UCSD-AML1 (cell line): ENCODE measurements at regions not wholly inside any gene's neighbourhood (a gene's known extent, or its start where the extent isn't known, plus 50 kb on each side); places are given as distances from the start of the nearest gene placed in this dataset.

Source experiments
- DNase-seq: peaks from one replicate; lab custom pipeline; 2025; ENCODE audit not compliant: unreplicated experiment; lab: John Stamatoyannopoulos, UW

DNA sequence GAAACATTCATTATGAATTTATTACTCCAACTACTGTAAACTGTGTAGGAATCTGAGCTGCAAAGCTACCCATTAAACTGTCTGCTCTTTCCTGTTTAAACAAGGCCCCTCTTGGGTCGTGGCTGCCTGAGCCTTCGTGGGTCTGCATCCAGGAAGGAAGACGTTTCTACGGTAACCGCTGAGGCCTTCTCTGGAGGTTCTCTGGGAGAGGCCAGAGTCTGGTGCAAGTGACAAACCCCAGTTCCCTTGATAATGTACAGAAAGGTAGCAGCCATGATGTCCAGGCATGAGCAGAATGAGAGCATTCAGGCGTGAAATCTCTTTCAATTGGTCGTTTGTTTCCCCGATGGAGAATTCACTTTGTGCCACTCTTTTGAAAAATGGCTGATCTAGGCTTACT lies 350.2 kb downstream of the PLPP3 start:
- DNase-seq: no peak

DNA sequence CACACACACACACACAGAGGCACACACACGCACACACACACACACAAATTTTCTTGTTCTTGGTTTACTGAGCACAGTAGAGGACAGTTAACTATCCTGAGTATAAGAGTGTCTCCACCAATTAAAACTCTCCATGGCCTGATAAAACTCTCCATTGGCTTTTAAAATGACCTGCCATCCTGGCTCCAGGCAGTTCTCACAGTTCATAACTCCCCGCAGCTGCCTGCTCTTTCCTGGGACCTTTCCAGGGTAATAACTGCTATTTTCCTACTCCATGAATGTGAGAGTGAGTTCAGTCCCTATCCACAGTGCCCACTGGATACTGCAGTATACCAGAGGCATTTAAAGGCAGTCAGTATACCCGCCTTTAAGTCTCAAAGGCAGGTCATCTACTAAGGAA lies 351.5 kb downstream of the PLPP3 start:
- DNase-seq: no peak

DNA sequence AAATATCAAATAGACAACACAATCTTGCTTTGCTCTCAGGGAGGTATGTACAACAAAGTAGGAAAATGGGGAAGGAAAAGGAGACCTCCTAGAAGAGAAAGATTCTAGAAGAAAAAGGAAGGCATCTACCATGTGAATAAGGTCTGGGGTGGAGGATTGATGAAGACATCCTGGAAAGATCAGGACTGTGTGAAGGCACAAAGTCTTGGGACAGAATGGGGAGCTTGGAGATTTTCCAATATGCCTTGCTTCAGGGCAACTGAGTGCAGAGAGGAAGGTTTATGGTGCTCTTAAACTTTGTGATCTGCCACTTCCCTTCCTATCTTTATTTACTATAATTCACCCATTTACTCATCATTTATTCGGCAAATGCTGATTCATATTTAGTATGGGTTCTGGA lies 352.0 kb downstream of the PLPP3 start:
- no peak for DNase-seq

DNA sequence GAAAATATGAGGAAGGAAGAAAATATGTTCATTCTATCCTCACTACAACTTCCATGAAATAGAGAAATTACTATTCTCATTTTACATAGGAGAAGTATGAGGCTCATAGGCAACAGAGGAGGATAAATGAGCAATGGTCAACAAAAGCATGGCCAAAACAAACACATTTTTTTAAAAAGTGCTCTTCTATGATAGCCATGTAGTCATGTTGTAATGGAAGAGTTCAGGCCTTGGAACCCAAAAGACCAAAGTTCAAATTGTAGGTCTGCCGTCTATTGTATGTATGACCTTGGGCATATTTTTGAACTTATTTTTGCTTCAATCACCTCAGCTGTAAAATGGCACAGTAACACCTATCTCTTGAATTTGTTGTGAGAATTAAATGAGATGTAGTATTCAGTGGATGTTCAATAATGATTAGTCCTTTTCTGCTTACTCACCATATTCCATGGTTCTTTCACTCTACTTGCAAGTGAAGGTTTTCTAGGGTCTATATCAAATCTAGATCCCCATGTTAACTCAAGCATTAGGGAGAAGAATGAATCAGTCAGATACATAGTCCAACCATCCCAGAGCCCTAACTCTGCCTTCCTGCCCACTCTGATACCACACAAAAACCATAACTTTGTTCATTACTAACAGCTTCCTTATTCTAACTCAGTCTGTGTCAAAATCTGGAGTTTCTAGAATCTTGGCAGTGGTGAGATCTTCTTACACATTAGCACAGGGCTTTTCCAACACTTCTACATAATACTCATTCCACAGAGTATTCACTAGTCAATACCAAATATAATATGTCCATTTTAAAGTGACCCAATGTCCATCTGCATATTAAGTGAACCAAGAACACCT lies 353.2 kb downstream of the PLPP3 start:
- no peak for DNase-seq

DNA sequence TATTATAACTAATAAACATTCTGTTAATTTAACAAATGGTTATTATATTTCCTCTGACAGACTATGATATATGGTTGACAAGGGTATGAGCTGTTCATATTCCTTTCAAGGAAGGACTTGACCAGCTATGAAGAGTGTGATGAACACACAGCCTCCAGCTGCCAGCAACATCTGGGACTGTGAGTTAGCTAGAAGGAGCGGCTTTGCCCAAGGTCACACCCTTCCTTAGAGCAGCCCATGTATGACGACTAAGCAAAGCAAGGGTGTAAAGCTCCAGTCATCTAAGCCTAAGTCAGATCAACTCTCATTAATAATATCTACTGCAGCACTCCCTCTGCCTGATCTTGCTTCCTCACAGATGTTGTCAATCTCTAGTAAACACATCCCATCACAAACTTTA lies 355.4 kb downstream of the PLPP3 start:
- DNase-seq: no peak

DNA sequence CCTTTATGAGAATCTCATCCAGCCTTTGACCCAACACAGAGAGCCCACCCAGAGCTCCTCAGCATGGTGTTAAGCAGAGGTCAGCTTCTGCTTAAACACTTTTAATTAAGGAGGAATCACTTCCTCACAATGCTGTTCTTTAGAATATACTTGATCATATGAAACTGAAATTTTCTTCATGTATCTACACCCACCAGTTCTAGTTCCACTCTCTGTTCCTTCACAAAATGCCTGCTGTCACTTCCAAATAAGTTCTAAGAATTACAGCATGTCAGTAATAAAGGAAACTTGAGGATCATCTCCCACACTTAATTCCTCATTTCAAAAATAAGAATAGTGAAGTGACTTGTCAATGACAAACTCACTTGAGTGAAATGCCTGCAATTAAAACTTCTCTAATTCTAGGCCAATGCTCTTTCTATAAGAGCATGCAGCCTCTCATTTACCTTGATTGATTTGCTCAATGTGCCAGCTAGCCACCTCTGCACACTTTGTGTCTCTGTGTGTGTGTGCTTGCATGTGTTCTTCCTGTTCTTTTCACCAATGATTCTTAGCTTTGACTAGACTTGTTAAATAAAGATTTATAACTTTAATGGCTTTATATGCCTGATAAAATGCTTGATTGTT lies 356.3 kb downstream of the PLPP3 start:
- no peak for DNase-seq

DNA sequence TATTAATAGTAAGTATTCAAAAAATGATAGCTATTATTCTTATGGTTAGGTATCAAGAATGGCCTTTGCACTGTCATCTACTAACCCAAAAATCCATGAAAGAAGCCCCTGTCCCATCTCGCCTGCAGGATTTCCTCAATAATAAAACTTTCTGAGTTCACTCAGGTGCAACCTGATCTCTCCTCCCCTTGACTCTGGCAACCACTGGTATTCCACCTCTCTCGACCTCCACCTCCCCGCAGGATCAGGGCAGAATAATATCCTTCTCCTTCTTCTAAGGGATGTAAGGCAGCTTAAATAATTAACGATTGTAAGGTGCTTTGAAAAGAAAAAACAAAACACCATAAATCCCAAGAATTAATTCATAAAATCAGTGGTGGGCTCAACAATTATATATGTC lies 359.3 kb downstream of the PLPP3 start:
- DNase-seq: no peak

DNA sequence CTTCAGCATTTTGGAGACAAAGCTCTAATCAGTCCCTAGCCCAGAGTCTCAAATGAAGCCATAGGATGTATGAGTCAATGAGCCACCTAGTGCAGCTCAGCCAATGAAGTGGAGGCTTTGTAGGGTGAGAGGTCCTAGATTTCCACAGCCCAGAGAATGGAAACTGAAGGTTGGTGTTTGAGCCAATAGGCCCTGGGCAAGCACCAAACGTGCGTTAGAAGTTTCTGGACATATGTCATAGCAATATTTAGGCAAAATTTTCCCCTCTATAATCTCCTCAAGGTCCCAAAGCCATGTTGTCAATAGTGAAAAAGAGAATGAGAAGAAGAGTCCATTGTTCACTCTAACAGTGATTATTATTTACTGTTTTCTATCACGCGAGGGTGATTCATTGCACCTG lies 361.3 kb downstream of the PLPP3 start:
- DNase-seq: no peak

DNA sequence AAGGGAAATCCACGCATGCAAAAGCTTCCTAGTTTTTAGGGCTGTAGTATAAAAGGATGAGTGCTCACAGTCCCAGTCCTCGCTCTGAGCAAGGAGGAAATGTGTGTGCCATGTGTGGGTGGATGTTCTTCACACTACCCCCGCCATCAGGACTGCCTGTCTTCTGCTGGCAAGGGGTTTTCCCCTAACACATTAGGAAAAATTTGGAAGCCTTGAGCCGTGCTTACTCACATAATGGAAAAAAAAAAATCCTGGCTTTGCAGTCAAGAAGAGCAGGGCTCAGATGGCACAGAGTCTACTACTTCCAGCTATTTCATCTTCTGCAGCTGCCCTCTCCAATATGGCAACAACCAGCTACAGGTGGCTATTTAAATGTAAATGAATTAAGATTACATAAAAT lies 363.1 kb downstream of the PLPP3 start:
- no peak for DNase-seq

DNA sequence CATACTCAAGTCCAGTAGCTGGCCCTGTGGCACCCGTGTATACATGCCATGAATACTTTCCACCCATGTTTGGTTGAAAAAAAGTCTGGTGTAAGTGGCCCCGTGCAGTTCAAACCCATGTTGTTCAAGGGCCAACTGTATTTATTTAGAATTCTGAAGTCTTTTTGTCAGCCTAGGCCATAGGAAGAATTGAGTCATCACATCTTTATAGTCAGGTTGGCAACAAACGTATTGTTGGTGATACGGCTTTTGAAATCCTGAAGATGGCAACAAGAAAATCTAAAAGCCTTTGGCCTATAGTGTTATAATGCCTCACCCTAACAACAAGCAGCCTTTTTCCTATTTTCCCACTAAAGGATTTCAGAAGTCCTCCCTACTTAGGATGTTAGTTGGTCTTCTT lies 363.6 kb downstream of the PLPP3 start:
- no peak for DNase-seq

DNA sequence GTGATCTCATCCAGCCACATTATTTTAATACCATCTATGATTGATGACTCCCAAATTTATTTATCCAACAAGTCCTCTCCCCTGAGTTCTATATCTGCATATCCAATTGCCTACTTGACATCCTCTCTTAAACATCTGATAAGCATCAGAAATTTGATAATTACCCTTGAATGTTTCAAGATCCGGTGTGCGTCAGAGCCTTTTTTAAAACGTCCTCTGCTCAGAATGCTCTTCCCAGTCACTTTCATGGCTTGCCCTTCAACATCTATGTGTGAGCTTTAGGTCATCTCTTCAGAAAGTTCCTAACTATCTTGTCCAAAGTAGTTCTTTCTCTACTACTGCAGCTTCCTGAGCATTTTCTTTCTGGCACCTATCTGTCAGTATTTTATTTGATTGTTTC lies 364.3 kb downstream of the PLPP3 start:
- no peak for DNase-seq

DNA sequence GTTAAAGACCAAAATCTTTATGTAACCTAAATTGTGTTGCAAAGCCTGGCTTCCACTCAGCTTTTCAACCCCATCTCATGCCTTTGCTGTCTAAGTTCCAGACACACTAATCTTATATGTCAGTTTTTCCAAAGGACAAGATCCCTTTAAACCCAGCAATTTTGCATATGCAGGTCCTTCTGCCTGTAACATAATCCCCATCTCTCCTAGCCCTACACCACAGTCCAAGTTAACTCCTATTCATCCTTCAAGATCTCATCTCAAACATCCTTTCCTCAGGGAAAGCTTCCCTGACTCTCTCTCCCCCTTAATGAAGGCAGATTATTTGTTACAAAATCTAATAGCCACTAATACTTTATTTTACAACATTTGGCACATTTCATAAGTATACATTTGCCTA lies 366.3 kb downstream of the PLPP3 start:
- no peak for DNase-seq

DNA sequence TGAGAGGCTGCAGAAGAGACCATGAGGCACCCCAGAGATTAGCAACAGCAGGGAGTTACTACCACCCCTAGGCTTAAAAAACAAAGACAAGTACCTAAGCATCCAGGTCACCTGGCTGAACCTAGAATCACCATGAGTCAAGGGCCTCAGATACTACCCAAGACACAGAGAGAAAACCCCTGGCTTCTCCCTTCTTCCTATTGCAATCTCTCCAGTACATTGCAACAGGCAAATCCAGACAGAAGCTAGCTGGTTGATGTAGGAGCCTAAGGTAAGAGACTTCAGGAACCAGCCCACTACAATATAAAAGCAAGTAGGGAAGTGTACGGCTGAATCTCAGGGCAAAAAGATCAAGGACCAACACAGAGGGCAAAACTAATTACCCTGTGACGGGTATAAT lies 367.2 kb downstream of the PLPP3 start:
- DNase-seq: no peak

DNA sequence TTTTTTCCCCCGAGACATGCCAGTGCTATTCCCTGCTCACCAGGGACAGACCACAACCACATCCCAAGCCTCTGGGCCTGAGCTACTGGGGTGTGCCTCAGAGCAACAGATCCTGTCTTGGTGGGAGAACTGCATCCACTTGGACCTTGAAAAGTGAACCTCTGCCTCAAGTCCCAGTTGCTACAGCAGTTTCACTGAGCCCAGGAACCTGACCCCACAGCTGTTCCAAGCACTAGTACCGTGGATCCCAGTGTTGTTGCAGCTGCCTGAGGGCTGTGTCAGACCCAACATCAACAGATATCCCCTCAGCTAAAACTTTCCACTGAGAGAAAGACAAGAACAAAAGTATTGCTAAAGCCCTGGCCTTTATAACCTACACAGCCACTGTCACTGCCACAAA lies 373.0 kb downstream of the PLPP3 start:
- no peak for DNase-seq

DNA sequence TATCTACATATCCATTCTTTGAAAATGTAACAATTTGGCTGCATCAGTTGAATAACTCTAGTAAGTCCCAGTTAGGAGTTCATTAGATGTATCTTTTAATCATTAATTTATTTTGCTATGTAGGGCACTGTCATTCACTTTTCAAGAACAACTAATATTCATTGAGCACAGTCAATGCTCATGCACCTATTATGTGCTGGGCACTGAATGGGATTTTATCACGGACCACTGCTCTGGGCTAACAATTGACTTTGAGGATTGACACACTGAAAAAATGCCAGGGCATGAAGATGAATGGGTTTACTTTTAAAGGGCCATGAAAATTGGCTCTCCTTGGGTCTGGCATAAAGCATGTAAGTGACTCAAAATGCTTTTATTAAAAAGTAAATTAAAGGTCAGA lies 375.2 kb downstream of the PLPP3 start:
- no peak for DNase-seq

DNA sequence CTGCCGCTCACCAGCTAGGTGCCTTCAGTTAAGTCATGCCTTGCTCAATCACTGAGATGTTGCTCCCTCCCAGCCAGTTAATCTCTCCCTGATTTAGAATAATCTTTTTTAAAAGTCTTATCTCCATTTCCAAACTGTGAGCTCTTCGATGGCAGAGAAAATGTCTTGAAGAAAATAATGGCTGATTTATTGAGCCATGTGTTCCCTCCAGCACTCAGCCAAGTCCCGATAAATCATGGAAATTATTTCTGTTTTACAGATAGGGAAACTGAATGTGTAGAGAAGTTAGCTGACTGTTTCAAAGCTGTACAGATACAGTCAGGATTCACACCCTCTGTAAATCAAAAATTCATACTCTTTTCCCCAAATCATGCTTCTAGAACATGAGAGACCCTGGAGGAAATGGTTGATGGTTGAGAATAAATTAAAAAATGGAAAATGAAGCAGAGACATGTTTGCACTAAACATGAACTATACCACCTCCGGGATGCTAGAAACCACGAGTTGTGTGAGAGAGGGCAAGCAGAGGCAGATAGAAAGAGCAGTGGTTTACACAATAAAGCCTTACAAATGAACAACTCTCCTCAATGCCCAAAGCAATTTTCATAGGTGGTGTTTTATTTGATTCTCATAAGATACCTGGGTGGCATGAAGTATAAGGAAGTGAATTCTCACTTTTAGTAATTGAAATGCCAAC lies 376.4 kb downstream of the PLPP3 start:
- DNase-seq: no peak

DNA sequence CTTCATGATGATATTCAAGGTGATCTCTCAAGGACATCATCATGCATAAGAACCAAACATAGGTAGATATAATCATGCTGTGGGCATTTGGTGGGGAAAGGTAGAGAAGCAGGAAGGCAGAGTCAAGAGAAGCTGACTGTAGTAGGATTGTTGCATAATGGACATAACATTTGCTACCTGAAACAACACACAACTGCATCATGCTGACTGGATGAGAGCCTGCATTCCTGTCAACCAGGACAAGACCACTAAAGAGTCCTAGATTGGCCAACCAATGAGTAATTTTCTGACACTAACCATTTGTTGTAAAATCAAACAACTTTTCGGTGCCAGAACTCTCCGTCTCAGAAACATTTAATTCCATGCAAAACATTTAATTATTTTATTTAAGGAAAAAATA lies 377.2 kb downstream of the PLPP3 start:
- DNase-seq: no peak

DNA sequence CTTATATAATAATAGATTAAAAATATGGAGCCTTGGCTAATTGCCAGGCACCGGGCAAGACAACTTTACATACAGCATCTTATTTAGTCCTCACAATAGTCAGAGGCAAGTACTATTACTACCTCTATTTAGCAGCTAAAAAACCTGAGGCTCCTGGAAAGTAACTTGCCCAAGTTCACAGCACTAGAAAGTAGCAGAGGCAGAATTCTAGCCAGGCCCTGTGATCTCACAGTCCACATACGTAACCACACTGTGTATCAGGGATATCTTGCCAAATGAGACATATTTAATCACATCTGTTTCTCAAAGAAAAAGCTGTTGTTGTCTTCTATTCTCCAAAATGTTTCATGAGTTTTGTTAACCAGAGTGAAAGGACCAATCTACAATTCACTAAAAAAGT lies 378.5 kb downstream of the PLPP3 start:
- no peak for DNase-seq

DNA sequence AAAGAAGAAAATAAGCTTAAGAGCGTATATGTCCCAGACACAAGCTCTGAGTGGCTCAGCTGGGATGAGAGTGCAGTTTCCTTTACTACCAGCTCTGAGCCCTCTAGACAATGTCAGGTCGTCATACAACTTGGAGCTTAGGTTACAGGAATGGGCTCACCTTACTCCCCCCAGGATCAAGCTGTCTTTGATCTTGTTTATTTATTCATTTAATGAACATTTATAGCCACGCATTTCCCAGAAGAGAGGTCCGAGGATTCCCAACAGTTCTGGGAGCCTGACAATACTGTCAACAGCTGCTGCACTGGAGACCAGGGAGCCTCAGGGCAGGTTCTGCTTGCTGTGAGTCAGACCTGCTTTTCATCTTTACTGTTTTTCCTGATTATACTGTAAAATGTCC lies 378.9 kb downstream of the PLPP3 start:
- no peak for DNase-seq

DNA sequence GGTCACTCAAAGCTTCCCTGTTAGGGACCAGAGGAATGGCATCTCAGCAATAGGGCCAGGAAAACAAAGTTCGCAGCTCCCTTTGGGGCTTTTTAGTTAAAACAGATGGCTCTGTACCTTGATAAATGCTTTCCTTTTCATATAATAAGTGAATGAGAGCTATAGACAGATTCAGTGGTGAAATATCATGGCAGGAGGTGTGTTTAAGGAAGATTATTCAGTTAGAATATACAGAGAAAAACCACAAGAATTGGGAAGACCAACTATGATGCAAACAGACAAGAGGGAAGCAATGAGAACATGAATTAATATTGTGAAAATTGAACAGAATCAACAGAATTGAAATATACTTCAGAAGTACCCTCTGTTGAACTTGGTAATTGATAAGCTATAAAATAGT lies 379.4 kb downstream of the PLPP3 start:
- DNase-seq: no peak

DNA sequence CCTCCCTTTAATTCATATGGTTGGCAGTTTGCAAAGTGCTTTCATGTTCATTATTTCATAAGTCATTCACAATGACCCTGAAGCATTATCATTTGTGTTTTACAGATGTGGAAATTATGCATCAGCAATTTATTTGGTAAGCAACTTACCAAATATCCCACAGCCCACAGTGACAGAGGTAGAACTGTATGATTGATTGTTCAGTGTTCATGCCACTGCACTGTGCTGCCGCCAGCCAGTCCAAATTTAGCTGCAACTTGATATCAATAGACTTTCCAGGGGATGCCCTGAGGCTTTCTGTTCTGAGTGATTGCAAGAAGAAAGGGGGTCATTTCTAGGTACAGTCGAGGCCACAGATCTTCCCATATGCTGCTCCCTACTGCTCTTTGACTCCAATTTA lies 380.3 kb downstream of the PLPP3 start:
- no peak for DNase-seq

DNA sequence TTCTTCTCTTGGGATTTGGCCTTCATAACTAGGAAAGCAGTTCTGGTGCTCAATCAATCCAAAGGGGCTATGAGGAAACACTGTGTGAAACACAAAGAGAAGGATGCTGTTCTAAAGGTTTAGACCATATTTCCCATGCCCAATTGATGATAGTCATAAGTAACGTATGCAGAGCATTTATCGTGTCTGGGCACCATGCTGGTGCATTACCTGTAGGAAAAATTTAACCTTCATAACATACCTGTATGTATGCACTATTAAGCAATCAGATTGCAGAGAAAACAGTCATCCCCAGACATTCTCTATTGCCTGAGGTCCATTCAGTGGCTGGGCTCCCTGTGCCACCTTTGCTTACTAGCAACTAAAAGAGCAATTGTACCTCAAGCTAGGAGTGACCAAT lies 381.4 kb downstream of the PLPP3 start:
- DNase-seq: no peak
